T-helper 17 cell (primary cell): ENCODE measurements at regions not wholly inside any gene's neighbourhood (a gene's known extent, or its start where the extent isn't known, plus 50 kb on each side); places are given as distances from the start of the nearest gene placed in this dataset.

ENCODE experiments used
- ATAC-seq: fragments of 150-1000 bp; cut with Tn5 transposase; 2 replicates; pipeline ENCODE4 v1.10.0; 2021; ENCODE audit warnings: mild to moderate bottlenecking, moderate library complexity
- DNase-seq, 3 donors: peaks; one replicate each; pipeline versions ENCODE4 v3.0.0 to v3.0.0-alpha.2; 2020 to 2021
- H3K9me3 ChIP-seq: one replicate; pipeline ENCODE4 v1.7.0; 2013; ENCODE audit warnings: low read length, mild to moderate bottlenecking; ENCODE audit not compliant: control insufficient read depth, poor library complexity, severe bottlenecking
- H3K27ac Mint-ChIP-seq: one replicate; pipeline ENCODE4 v1.8.0; 2022; ENCODE audit warnings: mild to moderate bottlenecking, moderate library complexity, mixed read lengths
- H3K27me3 Mint-ChIP-seq: one replicate; pipeline ENCODE4 v1.8.0; 2022; ENCODE audit warnings: mixed read lengths
- H3K36me3 Mint-ChIP-seq: one replicate; pipeline ENCODE4 v1.8.0; 2022; ENCODE audit warnings: low read depth, mixed read lengths
- H3K4me1 Mint-ChIP-seq: one replicate; pipeline ENCODE4 v1.8.0; 2022; ENCODE audit warnings: mild to moderate bottlenecking, mixed read lengths
- H3K4me3 Mint-ChIP-seq: one replicate; pipeline ENCODE4 v1.8.0; 2022; ENCODE audit warnings: mild to moderate bottlenecking, moderate library complexity, mixed read lengths

GRCh38 chr3:157948605-157949383 lies 157.4 kb downstream of the SHOX2 start:
- H3K27me3 Mint-ChIP-seq, result no peaks in the 10 kb centered on the region
- ATAC-seq (no peak), DNase-seq (no peak)
- H3K4me1 Mint-ChIP-seq, result no peaks in the 10 kb centered on the region
- H3K9me3 ChIP-seq, result no peaks in the 10 kb centered on the region
- H3K27ac Mint-ChIP-seq, result no peak overlapping the region
- H3K4me3 Mint-ChIP-seq, result no peak overlapping the region
- no peaks in the 10 kb centered on the region for H3K36me3 Mint-ChIP-seq

- Mint-ChIP-seq H3K36me3 (no peaks in the 10 kb centered on the region), H3K4me1 (no peaks in the 10 kb centered on the region), H3K4me3 (no peak overlapping the region), H3K27ac (no peak overlapping the region), H3K27me3 (peaks cover 5% of the 10 kb centered on the region)
- ATAC-seq, result no peak
- no peak for DNase-seq
- H3K9me3 ChIP-seq, result no peaks in the 10 kb centered on the region
These were observed 167.1 kb downstream of the SHOX2 start for GRCh38 chr3:157939166-157939565.

DNA sequence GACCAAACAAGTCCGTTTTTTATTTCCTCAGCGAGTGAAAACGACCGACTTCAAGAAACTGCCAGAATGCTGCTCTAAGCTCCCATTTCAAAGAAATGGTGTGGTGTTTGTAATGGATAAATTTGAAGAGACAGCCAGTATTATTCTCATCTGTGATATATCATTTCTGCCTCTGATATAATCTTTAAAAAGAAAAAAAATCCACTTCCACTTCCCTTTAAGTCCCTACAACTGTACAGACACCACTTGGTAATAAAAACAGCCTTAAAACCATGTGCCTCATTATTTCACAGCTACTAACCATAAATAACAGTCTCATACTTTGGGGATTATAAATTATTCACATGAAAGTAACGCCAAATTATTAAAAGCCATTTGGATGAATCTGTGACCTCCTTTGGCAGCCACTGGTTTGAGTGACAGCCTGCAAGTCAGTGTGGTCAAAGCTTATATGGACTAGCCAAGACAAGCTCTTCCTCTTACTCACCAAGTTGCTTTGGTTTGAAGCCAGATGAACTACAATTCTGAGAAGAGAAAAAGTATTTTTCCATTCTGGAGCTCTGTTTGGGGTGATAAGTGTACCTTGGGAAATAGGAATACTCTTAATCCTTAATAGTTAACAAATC lies 168.0 kb downstream of the SHOX2 start:
- no peak for DNase-seq
- Mint-ChIP-seq H3K27me3 (peaks cover 5% of the 10 kb centered on the region), H3K4me3 (no peak overlapping the region), H3K4me1 (no peaks in the 10 kb centered on the region), H3K36me3 (no peaks in the 10 kb centered on the region), H3K27ac (no peak overlapping the region)
- ATAC-seq, result no peak
- H3K9me3 ChIP-seq, result no peaks in the 10 kb centered on the region

GRCh38 chr3:157931517-157931916 lies 174.7 kb downstream of the SHOX2 start:
- DNase-seq (no peak), ATAC-seq (no peak)
- Mint-ChIP-seq H3K27ac (no peak overlapping the region), H3K36me3 (no peaks in the 10 kb centered on the region), H3K4me1 (no peaks in the 10 kb centered on the region), H3K4me3 (no peak overlapping the region), H3K27me3 (no peaks in the 10 kb centered on the region)
- no peaks in the 10 kb centered on the region for H3K9me3 ChIP-seq

GRCh38 chr3:157930000-157930780 lies 176.0 kb downstream of the SHOX2 start:
- Mint-ChIP-seq H3K27me3 (no peaks in the 10 kb centered on the region), H3K27ac (no peak overlapping the region), H3K4me1 (no peaks in the 10 kb centered on the region), H3K36me3 (no peaks in the 10 kb centered on the region), H3K4me3 (no peak overlapping the region)
- no peak for ATAC-seq
- no peaks in the 10 kb centered on the region for H3K9me3 ChIP-seq
- DNase-seq, result no peak

DNA sequence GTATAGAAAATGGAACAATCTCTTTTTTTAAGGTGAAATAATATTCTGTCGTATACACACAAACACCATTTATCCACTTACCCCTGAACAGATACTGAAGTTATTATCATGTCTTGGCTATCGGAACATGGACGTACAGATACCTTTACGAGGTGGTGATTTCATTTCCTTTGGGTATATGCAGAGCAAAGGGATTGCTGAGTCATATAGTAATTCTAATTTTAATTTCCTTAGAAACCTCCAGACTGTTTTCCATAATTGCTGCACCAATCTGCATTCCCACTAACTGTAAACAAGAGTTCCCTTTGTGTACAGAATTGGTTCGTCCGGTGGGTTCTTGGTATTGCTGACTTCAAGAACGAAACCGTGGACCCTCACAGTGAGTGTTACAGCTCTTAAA lies 179.4 kb downstream of the SHOX2 start:
- no peak for ATAC-seq
- Mint-ChIP-seq H3K4me3 (no peak overlapping the region), H3K27me3 (no peaks in the 10 kb centered on the region), H3K27ac (no peak overlapping the region), H3K36me3 (no peaks in the 10 kb centered on the region), H3K4me1 (no peaks in the 10 kb centered on the region)
- no peak for DNase-seq
- no peaks in the 10 kb centered on the region for H3K9me3 ChIP-seq

DNA sequence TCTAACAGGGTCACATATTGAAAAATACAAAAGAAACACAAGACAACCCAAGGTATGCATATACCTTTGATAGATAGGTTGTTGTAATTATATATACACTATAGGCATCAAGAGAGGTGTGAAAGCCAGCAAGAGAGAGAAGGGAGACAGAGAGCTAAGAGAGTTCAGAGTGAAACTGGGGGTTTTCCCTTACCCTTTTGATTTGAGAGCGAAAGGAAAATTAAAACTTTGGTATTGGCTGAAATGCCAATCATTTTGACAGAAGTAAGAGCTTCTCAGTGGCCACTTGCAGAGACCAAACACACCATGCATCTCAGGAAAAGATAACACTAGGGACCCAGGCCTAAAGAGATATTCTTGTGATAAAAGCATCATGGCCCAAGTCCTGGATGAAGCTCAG lies 183.6 kb downstream of the SHOX2 start:
- Mint-ChIP-seq H3K36me3 (no peaks in the 10 kb centered on the region), H3K4me1 (no peaks in the 10 kb centered on the region), H3K27me3 (no peaks in the 10 kb centered on the region), H3K4me3 (no peak overlapping the region), H3K27ac (no peak overlapping the region)
- ATAC-seq, result no peak
- DNase-seq, result no peak
- H3K9me3 ChIP-seq, result no peaks in the 10 kb centered on the region

DNA sequence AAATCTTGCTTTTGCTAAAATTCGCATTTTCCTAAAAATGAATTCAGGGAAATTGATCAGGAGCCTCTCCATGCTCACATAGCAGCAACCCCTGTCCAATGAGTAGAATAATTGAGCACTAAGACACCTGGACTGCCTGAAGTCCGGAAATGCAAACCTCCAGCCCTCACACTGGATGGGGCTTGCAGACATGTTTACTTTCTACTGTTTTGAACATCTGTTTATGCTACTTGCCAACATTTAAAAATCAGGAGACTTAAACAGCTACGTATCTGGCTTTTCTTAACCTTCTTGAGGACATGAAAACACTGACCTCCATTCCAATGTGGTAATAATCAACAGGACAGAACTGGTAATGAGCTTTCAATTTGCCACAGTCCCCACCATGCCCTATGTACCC lies 184.4 kb downstream of the SHOX2 start:
- no peaks in the 10 kb centered on the region for H3K36me3 Mint-ChIP-seq
- DNase-seq (no peak), ATAC-seq (no peak)
- no peaks in the 10 kb centered on the region for H3K4me1 Mint-ChIP-seq
- no peaks in the 10 kb centered on the region for H3K9me3 ChIP-seq
- no peaks in the 10 kb centered on the region for H3K27me3 Mint-ChIP-seq
- no peak overlapping the region for H3K4me3 Mint-ChIP-seq
- H3K27ac Mint-ChIP-seq, result no peak overlapping the region

- no peak overlapping the region for H3K27ac Mint-ChIP-seq
- no peak for DNase-seq
- no peaks in the 10 kb centered on the region for H3K36me3 Mint-ChIP-seq
- no peak for ATAC-seq
- no peaks in the 10 kb centered on the region for H3K4me1 Mint-ChIP-seq
- no peaks in the 10 kb centered on the region for H3K9me3 ChIP-seq
- H3K4me3 Mint-ChIP-seq, result no peak overlapping the region
- H3K27me3 Mint-ChIP-seq, result no peaks in the 10 kb centered on the region
These were observed 185.2 kb downstream of the SHOX2 start for GRCh38 chr3:157920822-157921700.

GRCh38 chr3:157919319-157919887 lies 186.8 kb downstream of the SHOX2 start:
- Mint-ChIP-seq H3K36me3 (no peaks in the 10 kb centered on the region), H3K27ac (no peak overlapping the region), H3K4me3 (no peak overlapping the region), H3K27me3 (no peaks in the 10 kb centered on the region), H3K4me1 (no peaks in the 10 kb centered on the region)
- H3K9me3 ChIP-seq, result no peaks in the 10 kb centered on the region
- ATAC-seq (no peak), DNase-seq (no peak)

DNA sequence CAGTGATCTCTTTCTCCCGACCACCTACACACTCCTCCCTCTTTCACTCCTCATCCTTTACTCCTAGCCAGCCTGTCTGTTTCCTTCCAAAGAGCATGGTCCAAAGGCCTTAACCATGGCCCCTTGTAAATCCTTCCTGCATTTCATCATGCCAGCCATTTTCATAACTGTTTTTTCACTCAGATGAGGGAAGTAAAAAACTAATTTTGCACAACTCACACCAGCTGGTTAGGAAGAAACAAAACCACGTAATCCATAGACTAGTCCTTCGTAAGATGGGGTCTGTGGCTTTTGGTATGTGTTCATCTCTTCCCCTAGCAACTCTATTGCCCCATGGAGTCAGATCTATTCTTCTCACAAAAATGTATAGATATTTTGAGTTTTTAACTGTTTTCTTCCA lies 187.8 kb downstream of the SHOX2 start:
- H3K36me3 Mint-ChIP-seq, result no peaks in the 10 kb centered on the region
- ATAC-seq (no peak), DNase-seq (no peak)
- H3K27me3 Mint-ChIP-seq, result no peaks in the 10 kb centered on the region
- H3K9me3 ChIP-seq, result no peaks in the 10 kb centered on the region
- no peak overlapping the region for H3K27ac Mint-ChIP-seq
- H3K4me3 Mint-ChIP-seq, result no peak overlapping the region
- no peaks in the 10 kb centered on the region for H3K4me1 Mint-ChIP-seq

- no peak for ATAC-seq
- H3K27ac Mint-ChIP-seq, result no peak overlapping the region
- no peaks in the 10 kb centered on the region for H3K4me1 Mint-ChIP-seq
- H3K9me3 ChIP-seq, result no peaks in the 10 kb centered on the region
- H3K36me3 Mint-ChIP-seq, result no peaks in the 10 kb centered on the region
- no peaks in the 10 kb centered on the region for H3K27me3 Mint-ChIP-seq
- no peak overlapping the region for H3K4me3 Mint-ChIP-seq
- no peak for DNase-seq
These were observed 189.5 kb downstream of the SHOX2 start for GRCh38 chr3:157916672-157917071.

GRCh38 chr3:157914882-157915281 lies 191.3 kb downstream of the SHOX2 start:
- H3K36me3 Mint-ChIP-seq, result no peaks in the 10 kb centered on the region
- H3K4me3 Mint-ChIP-seq, result no peak overlapping the region
- no peaks in the 10 kb centered on the region for H3K4me1 Mint-ChIP-seq
- no peak for DNase-seq
- H3K9me3 ChIP-seq, result no peaks in the 10 kb centered on the region
- H3K27ac Mint-ChIP-seq, result no peak overlapping the region
- no peaks in the 10 kb centered on the region for H3K27me3 Mint-ChIP-seq
- no peak for ATAC-seq
